Hepatocyte (in vitro differentiated cells): ENCODE measurements at regions not wholly inside any gene's neighbourhood (a gene's known extent, or its start where the extent isn't known, plus 50 kb on each side); places are given as distances from the start of the nearest gene placed in this dataset.

ENCODE experiments used
- DNase-seq: peaks from one replicate; pipeline ENCODE4 v3.0.0-alpha.2; 2016; ENCODE audit warnings: low spot score
- H2AFZ ChIP-seq: fragments of 200-600 bp; sonication (generic); 2 replicates; pipeline ENCODE4 v1.6.0; 2016; ENCODE audit warnings: antibody characterized with exemption, mild to moderate bottlenecking
- H3K27ac ChIP-seq: fragments of 200-600 bp; sonication (generic); 2 replicates; pipeline ENCODE4 v1.5.1; 2016; ENCODE audit warnings: mild to moderate bottlenecking
- H3K27me3 ChIP-seq: fragments of 200-600 bp; sonication (generic); 2 replicates; pipeline ENCODE4 v1.6.1; 2016
- H3K36me3 ChIP-seq: fragments of 200-600 bp; sonication (generic); replicated peaks from 2 replicates; pipeline ENCODE4 v1.5.1; 2016; ENCODE audit warnings: low read depth; ENCODE audit not compliant: insufficient read depth
- H3K4me1 ChIP-seq: fragments of 200-600 bp; sonication (generic); 2 replicates; pipeline ENCODE4 v1.5.1; 2016; ENCODE audit warnings: mild to moderate bottlenecking, moderate library complexity; ENCODE audit not compliant: insufficient read depth
- H3K4me2 ChIP-seq: fragments of 200-600 bp; sonication (generic); 2 replicates; pipeline ENCODE4 v1.6.0; 2016
- H3K4me3 ChIP-seq: fragments of 200-600 bp; sonication (generic); 2 replicates; pipeline ENCODE4 v1.5.1; 2016; ENCODE audit warnings: mild to moderate bottlenecking
- H3K79me2 ChIP-seq: fragments of 200-600 bp; sonication (generic); 2 replicates; pipeline ENCODE4 v1.6.0; 2017; ENCODE audit warnings: mild to moderate bottlenecking
- H3K9me2 ChIP-seq: fragments of 200-600 bp; sonication (generic); replicated peaks from 2 replicates; pipeline ENCODE4 v1.6.0; 2017; ENCODE audit warnings: mild to moderate bottlenecking; ENCODE audit not compliant: insufficient read depth
- H3K9me3 ChIP-seq: fragments of 200-600 bp; sonication (generic); 2 replicates; pipeline ENCODE4 v1.5.1; 2016; ENCODE audit warnings: low read depth, mild to moderate bottlenecking
- H4K20me1 ChIP-seq: fragments of 200-600 bp; sonication (generic); 2 replicates; pipeline ENCODE4 v1.6.0; 2016; ENCODE audit warnings: mild to moderate bottlenecking; ENCODE audit not compliant: insufficient read depth, poor library complexity, severe bottlenecking
- EZH2 ChIP-seq: fragments of 200-600 bp; sonication (generic); IDR thresholded peaks from 2 replicates; pipeline ENCODE4 v1.6.1; 2016; ENCODE audit warnings: antibody characterized with exemption, mild to moderate bottlenecking, borderline replicate concordance
- EZH2phosphoT487 ChIP-seq: fragments of 200-600 bp; sonication (generic); IDR thresholded peaks from one replicate; pipeline ENCODE4 v1.6.1; 2018; ENCODE audit warnings: antibody characterized with exemption, mild to moderate bottlenecking, low read depth, moderate library complexity; ENCODE audit not compliant: unreplicated experiment, severe bottlenecking
- WGBS: methylation state at CpG from one replicate; pipeline ENCODE4 v1.1.6; 2016; ENCODE audit warnings: low lambda C conversion rate; ENCODE audit errors: missing lambda C conversion rate; 5-methylcytosine and 5-hydroxymethylcytosine counted together
- TF ChIP-seq, protein P1 (sequence below): fragments of 200-600 bp; sonication (generic); IDR thresholded peaks from 2 replicates; pipeline ENCODE4 v1.5.1; 2016; ENCODE audit warnings: antibody characterized with exemption, mild to moderate bottlenecking; ENCODE audit not compliant: poor library complexity

DNA sequence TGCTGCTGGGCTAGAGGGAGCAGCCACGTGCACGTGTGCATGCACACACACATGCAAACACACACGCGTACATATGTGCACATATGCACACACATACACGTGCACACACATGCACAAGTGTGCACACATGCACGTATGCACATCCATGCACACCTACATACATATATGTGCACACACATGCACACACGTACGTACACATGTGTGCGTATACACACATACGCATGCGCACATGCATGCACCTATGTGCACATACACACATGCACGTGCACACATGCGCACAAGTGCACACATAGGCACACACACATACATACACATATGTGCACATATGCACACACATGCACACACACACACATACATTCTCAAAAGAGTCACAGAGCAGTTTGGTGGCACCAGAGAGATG, 85.9 kb upstream of the SLC25A33 start:
- no peak overlapping the region for H3K27ac ChIP-seq
- no peaks in the 10 kb centered on the region for H3K79me2 ChIP-seq
- no peak overlapping the region for H2AFZ ChIP-seq
- H3K4me2 ChIP-seq = no peak overlapping the region
- H3K9me2 ChIP-seq = no peaks in the 10 kb centered on the region
- peaks cover 36% of the 10 kb centered on the region for H3K4me1 ChIP-seq
- H3K4me3 ChIP-seq = no peak overlapping the region
- no peaks in the 10 kb centered on the region for H3K9me3 ChIP-seq
- H4K20me1 ChIP-seq = no peaks in the 10 kb centered on the region
- H3K27me3 ChIP-seq = no peaks in the 10 kb centered on the region
- no peak for DNase-seq
- WGBS = 92% methylated on average over 13 of the region's 13 CpGs
- TF ChIP-seq EZH2phosphoT487 (no peak), EZH2 (no peak)
- TF ChIP-seq, protein P1, sequence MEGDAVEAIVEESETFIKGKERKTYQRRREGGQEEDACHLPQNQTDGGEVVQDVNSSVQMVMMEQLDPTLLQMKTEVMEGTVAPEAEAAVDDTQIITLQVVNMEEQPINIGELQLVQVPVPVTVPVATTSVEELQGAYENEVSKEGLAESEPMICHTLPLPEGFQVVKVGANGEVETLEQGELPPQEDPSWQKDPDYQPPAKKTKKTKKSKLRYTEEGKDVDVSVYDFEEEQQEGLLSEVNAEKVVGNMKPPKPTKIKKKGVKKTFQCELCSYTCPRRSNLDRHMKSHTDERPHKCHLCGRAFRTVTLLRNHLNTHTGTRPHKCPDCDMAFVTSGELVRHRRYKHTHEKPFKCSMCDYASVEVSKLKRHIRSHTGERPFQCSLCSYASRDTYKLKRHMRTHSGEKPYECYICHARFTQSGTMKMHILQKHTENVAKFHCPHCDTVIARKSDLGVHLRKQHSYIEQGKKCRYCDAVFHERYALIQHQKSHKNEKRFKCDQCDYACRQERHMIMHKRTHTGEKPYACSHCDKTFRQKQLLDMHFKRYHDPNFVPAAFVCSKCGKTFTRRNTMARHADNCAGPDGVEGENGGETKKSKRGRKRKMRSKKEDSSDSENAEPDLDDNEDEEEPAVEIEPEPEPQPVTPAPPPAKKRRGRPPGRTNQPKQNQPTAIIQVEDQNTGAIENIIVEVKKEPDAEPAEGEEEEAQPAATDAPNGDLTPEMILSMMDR = no peak
- H3K36me3 ChIP-seq = no peaks in the 10 kb centered on the region

DNA sequence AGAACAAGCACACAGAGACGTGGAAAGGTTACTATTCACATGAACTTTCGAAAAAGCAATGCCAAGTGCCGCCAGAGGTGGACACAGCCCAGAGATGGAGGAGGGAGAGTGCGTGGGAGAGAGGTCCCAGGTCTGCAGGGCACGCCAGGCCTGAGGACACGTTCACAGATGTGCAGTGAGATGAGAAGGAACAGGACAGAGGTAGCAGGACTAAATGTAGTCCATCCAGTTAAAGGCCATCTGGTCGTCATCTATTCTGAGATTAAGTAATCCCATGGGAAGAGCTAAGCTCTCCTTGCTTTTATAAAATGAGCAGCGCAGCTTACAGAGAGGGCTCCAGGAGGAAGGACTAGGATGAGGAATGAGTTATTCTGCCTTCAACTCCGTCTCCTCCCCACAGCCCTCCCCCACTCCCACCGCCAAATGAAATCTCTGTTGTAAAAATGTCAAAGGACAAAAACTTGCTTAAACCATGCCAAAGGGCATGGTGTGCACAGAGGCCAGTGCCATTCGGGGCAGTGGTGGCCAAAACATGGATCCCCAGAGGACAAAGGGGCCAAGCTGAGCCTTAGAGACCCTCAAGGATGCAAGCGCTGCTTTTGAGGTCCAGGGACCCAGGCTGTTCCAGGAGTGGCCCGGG, 85.4 kb upstream of the SLC25A33 start:
- no peak overlapping the region for H2AFZ ChIP-seq

DNA sequence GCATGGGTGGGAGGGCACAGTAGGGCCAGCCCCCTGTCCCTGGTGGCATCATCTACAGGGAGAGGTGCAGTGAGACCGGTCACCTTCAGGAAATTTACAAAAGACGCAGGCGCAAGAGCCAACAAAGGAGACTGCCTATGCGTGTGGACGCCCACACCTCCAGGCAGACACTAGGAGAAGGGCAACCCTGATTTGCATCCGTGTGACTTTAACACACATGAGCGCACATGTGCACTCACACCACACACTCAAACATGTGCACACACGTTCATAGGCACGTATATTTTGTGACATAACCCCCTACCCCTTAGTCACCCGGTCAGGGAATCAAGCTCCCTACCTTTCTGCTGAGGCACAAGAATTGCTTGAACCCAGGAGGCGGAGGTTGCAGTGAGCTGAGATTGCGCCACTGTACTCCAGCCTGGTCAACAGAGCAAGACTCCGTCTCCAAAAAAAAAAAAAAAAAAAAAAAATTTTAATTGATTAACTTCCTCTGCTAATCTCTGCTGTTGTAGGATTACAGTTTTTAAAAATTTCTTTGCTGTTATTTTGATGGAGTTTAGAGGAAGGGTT, 84.7 kb upstream of the SLC25A33 start:
- Histone ChIP-seq H3K4me3 (no peak overlapping the region), H2AFZ (no peak overlapping the region), H3K4me2 (no peak overlapping the region), H3K27ac (no peak overlapping the region), H3K36me3 (no peaks in the 10 kb centered on the region), H3K79me2 (no peaks in the 10 kb centered on the region), H3K27me3 (no peaks in the 10 kb centered on the region), H3K9me2 (no peaks in the 10 kb centered on the region), H4K20me1 (no peaks in the 10 kb centered on the region), H3K9me3 (no peaks in the 10 kb centered on the region), H3K4me1 (peaks cover 27% of the 10 kb centered on the region)
- TF ChIP-seq EZH2phosphoT487 (no peak), EZH2 (no peak)
- TF ChIP-seq, protein P1 = no peak
- DNase-seq = no peak
- 92% methylated on average over 13 of the region's 13 CpGs for WGBS

More for the DNA sequence above, 85.4 kb upstream of the SLC25A33 start:
- TF ChIP-seq EZH2phosphoT487 = no peak
- WGBS = 74% methylated on average over 13 of the region's 13 CpGs
- Histone ChIP-seq H4K20me1 (no peaks in the 10 kb centered on the region), H3K27ac (no peak overlapping the region), H3K79me2 (no peaks in the 10 kb centered on the region), H3K36me3 (no peaks in the 10 kb centered on the region), H3K9me2 (no peaks in the 10 kb centered on the region), H3K9me3 (no peaks in the 10 kb centered on the region), H3K27me3 (no peaks in the 10 kb centered on the region), H3K4me2 (no peak overlapping the region), H3K4me3 (no peak overlapping the region), H3K4me1 (peaks cover 31% of the 10 kb centered on the region)
- DNase-seq = no peak

DNA sequence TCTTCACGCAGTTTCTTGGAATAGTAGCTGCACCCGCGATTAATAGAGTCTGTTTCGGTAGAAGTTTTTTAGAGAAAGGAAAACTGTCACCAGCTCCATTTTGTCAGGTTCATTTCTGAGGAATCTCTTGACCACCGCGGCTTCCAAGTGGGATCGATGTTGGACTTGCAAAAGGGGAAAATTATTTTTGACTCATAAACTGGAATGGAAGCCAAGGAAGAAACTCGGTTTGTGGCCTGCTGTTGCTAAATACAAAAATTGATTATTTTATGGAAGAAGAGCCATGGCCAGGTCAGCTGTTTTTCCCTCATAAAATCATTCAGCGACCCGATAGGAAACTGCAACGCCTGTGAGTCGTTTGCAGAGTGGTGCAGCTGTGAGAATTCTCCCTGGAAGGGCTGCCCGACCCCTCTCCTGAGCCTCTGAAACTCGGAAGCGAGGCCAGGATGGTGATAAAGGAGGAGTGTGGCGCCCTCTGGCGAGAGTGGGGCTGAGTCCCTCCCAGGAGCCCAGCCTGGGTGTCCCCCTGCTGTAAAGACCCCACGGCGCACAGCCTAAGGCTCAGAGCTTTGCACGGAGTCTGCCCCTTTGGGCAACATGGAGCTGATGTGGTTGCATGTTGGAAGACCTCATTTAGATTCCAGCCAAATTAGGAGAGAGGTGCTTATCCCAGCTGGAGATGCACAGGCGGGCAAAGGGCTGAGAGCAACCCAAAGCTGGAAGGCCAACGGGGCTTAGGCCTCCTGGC, 83.6 kb upstream of the SLC25A33 start:
- H3K4me2 ChIP-seq = no peak overlapping the region
- H3K4me1 ChIP-seq = peaks cover 22% of the 10 kb centered on the region
- no peaks in the 10 kb centered on the region for H4K20me1 ChIP-seq
- H2AFZ ChIP-seq = no peak overlapping the region
- no peaks in the 10 kb centered on the region for H3K9me3 ChIP-seq
- TF ChIP-seq, protein P1 = peak; percentile 74
- no peak for TF ChIP-seq EZH2phosphoT487
- no peak overlapping the region for H3K27ac ChIP-seq
- no peaks in the 10 kb centered on the region for H3K36me3 ChIP-seq
- H3K79me2 ChIP-seq = no peaks in the 10 kb centered on the region
- peak; percentile 77 for DNase-seq
- H3K4me3 ChIP-seq = no peak overlapping the region
- H3K27me3 ChIP-seq = no peaks in the 10 kb centered on the region
- no peaks in the 10 kb centered on the region for H3K9me2 ChIP-seq
- WGBS = 49% methylated on average over 22 of the region's 22 CpGs
